Transverse colon (tissue), 4 donors: ENCODE measurements at regions not wholly inside any gene's neighbourhood (a gene's known extent, or its start where the extent isn't known, plus 50 kb on each side); places are given as distances from the start of the nearest gene placed in this dataset.

Experiments
- DNase-seq: peaks from one replicate; pipeline ENCODE4 v3.0.0-alpha.2; 2019
- H3K27ac ChIP-seq, 4 donors: fragments of 200-600 bp; sonication (generic); 2 replicates each; pipeline ENCODE4 v1.5.1; 2016 to 2018; ENCODE audit warnings: inconsistent platforms in 4 of 4
- H3K27me3 ChIP-seq: fragments of 200-600 bp; sonication (generic); 2 replicates; pipeline ENCODE4 v1.5.1; 2017; ENCODE audit warnings: inconsistent platforms
- H3K36me3 ChIP-seq, 4 donors: fragments of 200-600 bp; sonication (generic); 2 replicates each; pipeline ENCODE4 v1.5.1; 2017 to 2019; ENCODE audit warnings: inconsistent platforms in 4 of 4
- H3K4me1 ChIP-seq, 4 donors: fragments of 200-600 bp; sonication (generic); 2 replicates each; pipeline ENCODE4 v1.5.1; 2017 to 2020; ENCODE audit warnings: inconsistent platforms in 4 of 4
- H3K4me3 ChIP-seq, 4 donors: fragments of 200-600 bp; sonication (generic); 1 replicate in 1 of 4; 2 replicates in 3 of 4; pipeline versions ENCODE4 v1.5.1 to v1.6.1; 2017 to 2019; ENCODE audit warnings: inconsistent platforms in 4 of 4
- H3K9me3 ChIP-seq, 2 donors: fragments of 200-600 bp; sonication (generic); 2 replicates each; pipeline ENCODE4 v1.5.1; 2017 to 2019; ENCODE audit warnings: inconsistent platforms in 2 of 2
- EP300 ChIP-seq: sonication (generic); formaldehyde crosslinking; IDR thresholded peaks from one replicate; pipeline ENCODE4 v1.6.1; 2017; ENCODE audit warnings: antibody characterized with exemption, low read depth
- POLR2A ChIP-seq: fragments of 450-650 bp; IDR thresholded peaks from one replicate; pipeline ENCODE4 v1.6.1; 2016; ENCODE audit warnings: antibody characterized with exemption, mild to moderate bottlenecking, moderate library complexity
- POLR2AphosphoS5 ChIP-seq, 3 donors: sonication (generic); formaldehyde crosslinking; IDR thresholded peaks; one replicate each; pipeline ENCODE4 v1.6.1; 2016; ENCODE audit warnings: antibody characterized with exemption in 3 of 3
- WGBS, 2 donors: methylation state at CpG; one replicate each; pipeline ENCODE4 v1.1.5; 2018; ENCODE audit warnings: low coverage in 1 of 2; 5-methylcytosine and 5-hydroxymethylcytosine counted together
- in situ Hi-C, 4 donors: fragments of 200-750 bp; cut with MboI; loops; one replicate each; pipeline versions ENCODE4 v1.15.0 to v1.15.1; 2017; ENCODE audit warnings: low sequenced_read_pairs in 3 of 4, low pct_ligation_motif_present in 1 of 4, low pct_unique_long_range_greater_than_20kb in 1 of 4
- intact Hi-C: fragments of 100-400 bp; cut with DNase I; formaldehyde crosslinking; loops from one replicate; pipeline ENCODE4 v1.15.1; 2023; ENCODE audit warnings: low total_unique reads
- TF ChIP-seq, protein P1 (sequence below), 5 experiments: fragments of 200-600 bp in 3 of 5; fragments of 450-650 bp in 2 of 5; sonication (generic) in 3 of 5; IDR thresholded peaks; 1 replicate in 2 of 5; 2 replicates in 3 of 5; pipeline ENCODE4 v1.5.1; 2016 to 2017; ENCODE audit warnings: antibody characterized with exemption in 5 of 5, inconsistent platforms in 3 of 5, mild to moderate bottlenecking in 2 of 5, moderate library complexity in 1 of 5

GRCh38 chr5:114969482-114969881 lies 200.2 kb downstream of the TRIM36 start:
- in situ Hi-C loops: no loop called here
- no peaks in the 10 kb centered on the region for H3K27me3 ChIP-seq
- 51 to 79% methylated on average over 1 of the region's 1 CpG for WGBS, 2 donors

GRCh38 chr5:114957384-114957783 lies 212.3 kb downstream of the TRIM36 start:
- in situ Hi-C loops (no loop called here), intact Hi-C loops (no loop called here)
- TF ChIP-seq POLR2AphosphoS5 (IDR thresholded peaks at IDR 0.05): no peak
- TF ChIP-seq EP300: no peak
- TF ChIP-seq POLR2A: no peak
- TF ChIP-seq, protein P1, sequence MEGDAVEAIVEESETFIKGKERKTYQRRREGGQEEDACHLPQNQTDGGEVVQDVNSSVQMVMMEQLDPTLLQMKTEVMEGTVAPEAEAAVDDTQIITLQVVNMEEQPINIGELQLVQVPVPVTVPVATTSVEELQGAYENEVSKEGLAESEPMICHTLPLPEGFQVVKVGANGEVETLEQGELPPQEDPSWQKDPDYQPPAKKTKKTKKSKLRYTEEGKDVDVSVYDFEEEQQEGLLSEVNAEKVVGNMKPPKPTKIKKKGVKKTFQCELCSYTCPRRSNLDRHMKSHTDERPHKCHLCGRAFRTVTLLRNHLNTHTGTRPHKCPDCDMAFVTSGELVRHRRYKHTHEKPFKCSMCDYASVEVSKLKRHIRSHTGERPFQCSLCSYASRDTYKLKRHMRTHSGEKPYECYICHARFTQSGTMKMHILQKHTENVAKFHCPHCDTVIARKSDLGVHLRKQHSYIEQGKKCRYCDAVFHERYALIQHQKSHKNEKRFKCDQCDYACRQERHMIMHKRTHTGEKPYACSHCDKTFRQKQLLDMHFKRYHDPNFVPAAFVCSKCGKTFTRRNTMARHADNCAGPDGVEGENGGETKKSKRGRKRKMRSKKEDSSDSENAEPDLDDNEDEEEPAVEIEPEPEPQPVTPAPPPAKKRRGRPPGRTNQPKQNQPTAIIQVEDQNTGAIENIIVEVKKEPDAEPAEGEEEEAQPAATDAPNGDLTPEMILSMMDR (IDR thresholded peaks at IDR 0.05): no peak
- Histone ChIP-seq H3K4me3 (no peak overlapping the region), H3K9me3 (no peaks in the 10 kb centered on the region), H3K4me1 (no peaks in the 10 kb centered on the region), H3K27ac (no peak overlapping the region), H3K36me3 (no peaks in the 10 kb centered on the region), H3K27me3 (no peaks in the 10 kb centered on the region)
- DNase-seq: no peak
- WGBS, 2 donors: 70 to 95% methylated on average over 4 to 7 of the region's 7 CpGs

More at GRCh38 chr5:114969482-114969881, 200.2 kb downstream of the TRIM36 start:
- H3K9me3 ChIP-seq: no peaks in the 10 kb centered on the region
- TF ChIP-seq, protein P1 (IDR thresholded peaks at IDR 0.05): no peak
- TF ChIP-seq POLR2AphosphoS5 (IDR thresholded peaks at IDR 0.05): no peak
- TF ChIP-seq EP300: no peak
- TF ChIP-seq POLR2A: no peak
- no peaks in the 10 kb centered on the region for H3K36me3 ChIP-seq
- no peak overlapping the region for H3K4me3 ChIP-seq
- intact Hi-C loops: no loop called here
- no peaks in the 10 kb centered on the region for H3K4me1 ChIP-seq
- no peak overlapping the region for H3K27ac ChIP-seq
- DNase-seq: no peak

DNA sequence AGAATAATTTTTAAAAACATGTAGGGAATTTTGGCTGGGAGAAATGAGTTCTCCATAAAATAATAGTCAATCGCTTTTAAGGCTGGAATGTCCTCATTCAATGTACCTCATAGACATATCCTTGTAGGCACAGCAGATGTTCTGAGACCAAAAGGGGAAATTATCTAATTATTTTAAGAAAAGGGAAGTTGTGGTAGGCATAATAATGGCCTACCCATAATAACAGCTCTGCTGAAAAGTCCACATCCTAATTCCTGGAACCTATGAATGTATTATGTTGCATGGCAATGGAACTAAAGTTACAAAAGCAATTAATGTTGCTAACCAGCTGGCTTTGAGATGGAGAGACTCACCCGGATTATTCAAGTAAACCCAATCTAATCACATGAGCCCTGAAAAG lies 216.1 kb downstream of the TRIM36 start:
- intact Hi-C loops: loop anchor here (5.0 kb wide), 1 partner anchor 1381 kb away; no protein-coding TSS in a partner anchor
- no peaks in the 10 kb centered on the region for H3K9me3 ChIP-seq
- DNase-seq: no peak
- in situ Hi-C loops: no loop called here
- no peak for TF ChIP-seq EP300
- TF ChIP-seq POLR2AphosphoS5 (IDR thresholded peaks at IDR 0.05): no peak
- TF ChIP-seq POLR2A: no peak
- TF ChIP-seq, protein P1 (IDR thresholded peaks at IDR 0.05): no peak
- H3K36me3 ChIP-seq: no peaks in the 10 kb centered on the region
- H3K4me3 ChIP-seq: no peak overlapping the region
- no peaks in the 10 kb centered on the region for H3K27me3 ChIP-seq
- WGBS, 2 donors: 72 to 82% methylated on average over 1 to 2 of the region's 2 CpGs
- H3K4me1 ChIP-seq: no peaks in the 10 kb centered on the region
- no peak overlapping the region for H3K27ac ChIP-seq

- 68 to 79% methylated on average over 4 to 5 of the region's 5 CpGs for WGBS, 2 donors
Measured at GRCh38 chr5:114952876-114953275, 216.8 kb downstream of the TRIM36 start.

More at GRCh38 chr5:114952876-114953275, 216.8 kb downstream of the TRIM36 start:
- TF ChIP-seq, protein P1 (IDR thresholded peaks at IDR 0.05): no peak
- TF ChIP-seq POLR2A: no peak
- no peak for TF ChIP-seq POLR2AphosphoS5 (IDR thresholded peaks at IDR 0.05)
- TF ChIP-seq EP300: no peak
- Histone ChIP-seq H3K27me3 (no peaks in the 10 kb centered on the region), H3K9me3 (no peaks in the 10 kb centered on the region), H3K27ac (no peak overlapping the region), H3K4me1 (no peaks in the 10 kb centered on the region), H3K4me3 (no peak overlapping the region), H3K36me3 (no peaks in the 10 kb centered on the region)
- intact Hi-C loops (loop anchor here (5.0 kb wide), 1 partner anchor 1381 kb away; no protein-coding TSS in a partner anchor), in situ Hi-C loops (no loop called here)
- DNase-seq: no peak
